GM12878 (cell line): ENCODE measurements at regions not wholly inside any gene's neighbourhood (a gene's known extent, or its start where the extent isn't known, plus 50 kb on each side); places are given as distances from the start of the nearest gene placed in this dataset.

Experiments used
- ATAC-seq: fragments of 200-7000 bp; cut with Tn5 transposase; 3 replicates; pipeline ENCODE4 v1.9.1; 2020; ENCODE audit warnings: mild to moderate bottlenecking, moderate library complexity
- BruUV-seq: library from RNA; stranded (reverse); fragments of 400-500 nt; replicated peaks from 2 replicates; lab custom pipeline; 2021; lab: Mats Ljungman, UMichigan
- CTCF ChIA-PET: fragments of 300-600 bp; sonication (Branson Sonifier 250); formaldehyde crosslinking; extraction: SDS; loops from one replicate; lab custom pipeline; 2021; ENCODE audit warnings: inconsistent platforms; lab: Yijun Ruan, JAX
- POLR2A ChIA-PET: fragments of 350-600 bp; formaldehyde crosslinking; extraction: SDS; loops from one replicate; lab custom pipeline; 2021; ENCODE audit warnings: inconsistent platforms; lab: Charles Lee
- RAD21 ChIA-PET: fragments of 300-600 bp; sonication (Branson Sonifier 250); formaldehyde crosslinking; loops from one replicate; lab custom pipeline; 2023; ENCODE audit warnings: antibody characterized with exemption; ENCODE audit not compliant: unreplicated experiment; lab: Charles Lee
- SMC1A ChIA-PET: fragments of 300-600 bp; sonication (Branson Sonifier 250); formaldehyde crosslinking; loops from one replicate; lab custom pipeline; 2023; ENCODE audit not compliant: unreplicated experiment, uncharacterized antibody; lab: Charles Lee
- DNase-seq: peaks from one replicate; pipeline ENCODE4 v3.0.0-alpha.2; 2011; ENCODE audit warnings: low read depth, low spot score
- FAIRE-seq: peaks from 3 replicates; lab custom pipeline; 2011; peaks lifted over from hg19 to GRCh38; lab: Jason Lieb, UNC
- H2AFZ ChIP-seq: 2 replicates; pipeline ENCODE4 v1.6.0; 2011; ENCODE audit warnings: low read depth, low read length, control low read depth; ENCODE audit not compliant: control insufficient read depth
- H3K27ac ChIP-seq: 2 replicates; pipeline ENCODE4 v1.5.1; 2011; ENCODE audit warnings: control low read depth; ENCODE audit not compliant: control insufficient read depth, insufficient read depth
- H3K27me3 ChIP-seq, 2 experiments: replicated peaks in 1 of 2; 2 replicates each; pipeline versions ENCODE4 v1.6.0 to v1.6.1; 2011; ENCODE audit warnings: low read length in 1 of 2; ENCODE audit not compliant: control insufficient read depth in 2 of 2, insufficient read depth in 2 of 2
- H3K36me3 ChIP-seq, 2 experiments: 2 replicates each; pipeline ENCODE4 v1.5.1; 2011; ENCODE audit warnings: low read length in 1 of 2; ENCODE audit not compliant: control insufficient read depth in 2 of 2, insufficient read depth in 2 of 2
- H3K4me1 ChIP-seq: 2 replicates; pipeline ENCODE4 v1.6.1; 2011; ENCODE audit warnings: mild to moderate bottlenecking, low read length, moderate library complexity, mixed read lengths; ENCODE audit not compliant: control insufficient read depth, insufficient read depth
- H3K4me2 ChIP-seq: 2 replicates; pipeline ENCODE4 v1.6.0; 2011; ENCODE audit warnings: control low read depth; ENCODE audit not compliant: control insufficient read depth, insufficient read depth
- H3K4me3 ChIP-seq: fragments of 200-600 bp; sonication (generic); 2 replicates; pipeline ENCODE4 v1.5.1; 2016
- H3K79me2 ChIP-seq: 2 replicates; pipeline ENCODE4 v1.6.0; 2011; ENCODE audit warnings: low read length; ENCODE audit not compliant: control insufficient read depth, insufficient read depth
- H3K9ac ChIP-seq: 2 replicates; pipeline ENCODE4 v1.8.0; 2011; ENCODE audit warnings: low read length, control low read depth, mixed read lengths; ENCODE audit not compliant: control insufficient read depth, insufficient read depth
- H3K9me3 ChIP-seq: replicated peaks from 3 replicates; pipeline ENCODE4 v1.5.1; 2011; ENCODE audit warnings: mild to moderate bottlenecking, low read length; ENCODE audit not compliant: control insufficient read depth, insufficient read depth
- H4K20me1 ChIP-seq: 2 replicates; pipeline ENCODE4 v1.6.0; 2011; ENCODE audit not compliant: control insufficient read depth, insufficient read depth
- CHD1 ChIP-seq: IDR thresholded peaks from 2 replicates; pipeline ENCODE4 v1.6.1; 2012; ENCODE audit warnings: low read depth, low read length, improper control_type of control experiment
- EGR1 ChIP-seq, 2 experiments: IDR thresholded peaks; 1 replicate in 1 of 2; 2 replicates in 1 of 2; pipeline ENCODE4 v1.6.1; 2011 to 2012; ENCODE audit warnings: low read depth in 2 of 2, low read length in 2 of 2, borderline replicate concordance in 1 of 2, mild to moderate bottlenecking in 1 of 2, moderate library complexity in 1 of 2
- ESRRA ChIP-seq: IDR thresholded peaks from 2 replicates; pipeline ENCODE4 v1.6.1; 2012; ENCODE audit warnings: mild to moderate bottlenecking, low read length, improper control_type of control experiment
- FOXK2 ChIP-seq: fragments of 450-650 bp; IDR thresholded peaks from 2 replicates; pipeline ENCODE4 v1.6.1; 2017; ENCODE audit warnings: mild to moderate bottlenecking, moderate library complexity
- GABPA ChIP-seq: IDR thresholded peaks from 2 replicates; pipeline ENCODE4 v1.6.1; 2014; ENCODE audit warnings: antibody characterized with exemption, low read depth, mild to moderate bottlenecking, inconsistent platforms
- IRF4 ChIP-seq: IDR thresholded peaks from 2 replicates; pipeline ENCODE4 v1.6.1; 2011; ENCODE audit warnings: low read depth, low read length
- MEF2A ChIP-seq: IDR thresholded peaks from 2 replicates; pipeline ENCODE4 v1.6.1; 2011; ENCODE audit warnings: low read depth, mild to moderate bottlenecking, low read length, moderate library complexity; ENCODE audit not compliant: insufficient read depth
- MTA2 ChIP-seq: fragments of 450-650 bp; IDR thresholded peaks from 2 replicates; pipeline ENCODE4 v1.6.1; 2016; ENCODE audit warnings: low read depth, mild to moderate bottlenecking, moderate library complexity
- MXI1 ChIP-seq: fragments of 150-350 bp; IDR thresholded peaks from 2 replicates; pipeline ENCODE4 v1.6.1; 2011; ENCODE audit warnings: low read depth, mild to moderate bottlenecking, inconsistent platforms, low read length, improper control_type of control experiment
- NFYB ChIP-seq: IDR thresholded peaks from 2 replicates; pipeline ENCODE4 v1.6.1; 2011; ENCODE audit warnings: low read depth, mild to moderate bottlenecking, low read length, improper control_type of control experiment, moderate library complexity; ENCODE audit not compliant: insufficient read depth
- SMARCA5 ChIP-seq: fragments of 450-650 bp; IDR thresholded peaks from 2 replicates; pipeline ENCODE4 v1.6.1; 2017; ENCODE audit warnings: mild to moderate bottlenecking
- TCF7 ChIP-seq: IDR thresholded peaks from 2 replicates; pipeline ENCODE4 v1.6.1; 2014; ENCODE audit warnings: antibody characterized with exemption, borderline replicate concordance
- YY1 ChIP-seq: IDR thresholded peaks from 2 replicates; pipeline ENCODE4 v1.6.1; 2011; ENCODE audit warnings: low read depth, mild to moderate bottlenecking, low read length
- ZSCAN29 ChIP-seq: fragments of 450-650 bp; IDR thresholded peaks from 2 replicates; pipeline ENCODE4 v1.6.1; 2017; ENCODE audit warnings: mild to moderate bottlenecking, moderate library complexity
- WGBS: methylation state at CpG from one replicate; pipeline ENCODE4 v1.1.6; 2016; ENCODE audit warnings: low lambda C conversion rate; ENCODE audit not compliant: insufficient replicate concordance, insufficient coverage; ENCODE audit errors: missing lambda C conversion rate; 5-methylcytosine and 5-hydroxymethylcytosine counted together
- in situ Hi-C: fragments of 300-500 bp; cut with MboI; formaldehyde crosslinking; loops from 9 replicates; pipeline ENCODE4 v1.14.3; 2018; ENCODE audit warnings: mixed read lengths
- intact Hi-C: fragments of 100-400 bp; cut with micrococcal nuclease; formaldehyde crosslinking; loops from one replicate; pipeline ENCODE4 v1.14.2; 2022; ENCODE audit not compliant: unreplicated experiment
- TF ChIP-seq, protein P1 (sequence below): fragments of 450-650 bp; IDR thresholded peaks from 2 replicates; pipeline ENCODE4 v1.6.1; 2018; ENCODE audit warnings: mild to moderate bottlenecking, low read depth, moderate library complexity; ENCODE audit not compliant: partially characterized antibody
- TF ChIP-seq, protein P2 (sequence below): IDR thresholded peaks from 2 replicates; pipeline ENCODE4 v1.6.1; 2011; ENCODE audit warnings: borderline replicate concordance, low read depth, mild to moderate bottlenecking, moderate library complexity, mixed read lengths, low read length; ENCODE audit not compliant: insufficient read depth; ENCODE audit errors: extremely low read length

DNA sequence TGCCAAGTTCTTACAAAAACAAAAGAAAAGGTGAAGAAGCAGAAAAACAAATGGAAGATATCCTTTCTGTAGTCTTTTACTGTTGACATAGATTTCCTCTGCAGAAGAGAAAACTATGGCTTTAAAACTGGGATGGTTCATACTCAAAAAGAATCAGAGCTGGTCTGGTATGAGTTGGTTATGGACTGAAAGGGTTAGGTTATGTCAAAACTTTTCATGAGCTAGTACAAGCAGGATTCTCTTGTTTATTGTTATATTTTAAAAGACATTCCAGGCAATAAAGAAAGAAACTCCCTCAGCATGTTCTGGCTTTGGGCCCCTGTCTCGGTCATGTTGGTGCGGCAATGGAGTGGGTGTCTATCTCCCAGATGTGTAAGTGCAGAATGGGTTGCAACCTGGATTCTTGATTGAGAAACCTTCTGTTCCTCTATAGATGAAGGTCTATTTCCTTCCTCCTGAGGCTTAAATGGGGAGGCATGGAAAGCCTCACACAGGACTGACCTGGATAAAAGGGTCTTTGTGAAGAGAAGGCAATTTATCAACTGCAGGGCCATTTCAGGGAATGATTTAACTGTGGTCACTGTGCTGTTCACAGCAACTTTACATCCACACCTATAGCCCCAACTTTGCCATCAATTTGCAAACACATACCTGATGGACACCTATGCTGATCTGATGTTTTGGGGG is 209.6 kb upstream of the TNC start (continued):
- TF ChIP-seq GABPA = no peak

DNA sequence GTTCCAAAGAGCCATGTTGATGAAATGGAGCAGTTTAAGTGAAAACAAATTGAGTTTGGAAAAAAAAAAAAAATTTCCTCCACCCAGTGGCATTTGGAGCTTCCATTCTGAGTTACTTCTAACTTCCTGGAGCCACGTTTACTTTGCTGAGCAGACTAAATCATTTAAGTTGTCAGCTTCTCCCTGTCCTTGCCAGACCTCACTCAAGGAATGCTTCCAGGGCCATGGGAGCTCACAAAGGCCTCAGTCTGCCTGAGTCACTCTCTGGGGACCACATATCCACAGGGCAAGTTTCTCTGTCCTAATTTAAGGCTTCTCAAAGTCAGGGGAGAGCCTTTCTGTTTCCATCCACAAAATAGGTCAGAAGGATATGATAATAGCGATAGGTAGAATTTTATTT is 210.3 kb upstream of the TNC start:
- ChIA-PET RAD21 (no interaction called here), POLR2A (no interaction called here), CTCF (no interaction called here), SMC1A (interaction anchor here (0.6 to 1.2 kb wide), 3 partner anchors 9 to 73 kb away, joined by 3 read pairs; no protein-coding TSS in a partner anchor)
- H3K4me2 ChIP-seq = no peak overlapping the region
- no peaks in the 10 kb centered on the region for H4K20me1 ChIP-seq
- WGBS = 38% methylated on average over 2 of the region's 2 CpGs
- intact Hi-C loops (no loop called here), in situ Hi-C loops (no loop called here)
- no peaks in the 10 kb centered on the region for H3K9me3 ChIP-seq
- no peak overlapping the region for H3K9ac ChIP-seq
- no peak overlapping the region for H2AFZ ChIP-seq
- H3K36me3 ChIP-seq = no peaks in the 10 kb centered on the region
- DNase-seq (no peak), ATAC-seq (no peak), FAIRE-seq (no peak)
- H3K4me3 ChIP-seq = no peak overlapping the region
- no TSS peak for BruUV-seq
- H3K79me2 ChIP-seq = no peaks in the 10 kb centered on the region
- H3K27me3 ChIP-seq = no peaks in the 10 kb centered on the region
- no peaks in the 10 kb centered on the region for H3K4me1 ChIP-seq
- no peak overlapping the region for H3K27ac ChIP-seq
- TF ChIP-seq EGR1 (IDR thresholded peaks at IDR 0.05; ENCODE audit: borderline replicate concordance in 1 of 2, low read depth in 2 of 2, low read length in 2 of 2) = no peak
- no peak for TF ChIP-seq SMARCA5
- TF ChIP-seq ESRRA = no peak
- TF ChIP-seq TCF7 = no peak
- TF ChIP-seq CHD1 = no peak
- TF ChIP-seq, protein P1, sequence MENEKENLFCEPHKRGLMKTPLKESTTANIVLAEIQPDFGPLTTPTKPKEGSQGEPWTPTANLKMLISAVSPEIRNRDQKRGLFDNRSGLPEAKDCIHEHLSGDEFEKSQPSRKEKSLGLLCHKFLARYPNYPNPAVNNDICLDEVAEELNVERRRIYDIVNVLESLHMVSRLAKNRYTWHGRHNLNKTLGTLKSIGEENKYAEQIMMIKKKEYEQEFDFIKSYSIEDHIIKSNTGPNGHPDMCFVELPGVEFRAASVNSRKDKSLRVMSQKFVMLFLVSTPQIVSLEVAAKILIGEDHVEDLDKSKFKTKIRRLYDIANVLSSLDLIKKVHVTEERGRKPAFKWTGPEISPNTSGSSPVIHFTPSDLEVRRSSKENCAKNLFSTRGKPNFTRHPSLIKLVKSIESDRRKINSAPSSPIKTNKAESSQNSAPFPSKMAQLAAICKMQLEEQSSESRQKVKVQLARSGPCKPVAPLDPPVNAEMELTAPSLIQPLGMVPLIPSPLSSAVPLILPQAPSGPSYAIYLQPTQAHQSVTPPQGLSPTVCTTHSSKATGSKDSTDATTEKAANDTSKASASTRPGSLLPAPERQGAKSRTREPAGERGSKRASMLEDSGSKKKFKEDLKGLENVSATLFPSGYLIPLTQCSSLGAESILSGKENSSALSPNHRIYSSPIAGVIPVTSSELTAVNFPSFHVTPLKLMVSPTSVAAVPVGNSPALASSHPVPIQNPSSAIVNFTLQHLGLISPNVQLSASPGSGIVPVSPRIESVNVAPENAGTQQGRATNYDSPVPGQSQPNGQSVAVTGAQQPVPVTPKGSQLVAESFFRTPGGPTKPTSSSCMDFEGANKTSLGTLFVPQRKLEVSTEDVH = no peak
- TF ChIP-seq ZSCAN29 = no peak
- TF ChIP-seq, protein P2, sequence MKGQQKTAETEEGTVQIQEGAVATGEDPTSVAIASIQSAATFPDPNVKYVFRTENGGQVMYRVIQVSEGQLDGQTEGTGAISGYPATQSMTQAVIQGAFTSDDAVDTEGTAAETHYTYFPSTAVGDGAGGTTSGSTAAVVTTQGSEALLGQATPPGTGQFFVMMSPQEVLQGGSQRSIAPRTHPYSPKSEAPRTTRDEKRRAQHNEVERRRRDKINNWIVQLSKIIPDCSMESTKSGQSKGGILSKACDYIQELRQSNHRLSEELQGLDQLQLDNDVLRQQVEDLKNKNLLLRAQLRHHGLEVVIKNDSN = no peak
- TF ChIP-seq MXI1 = no peak
- no peak for TF ChIP-seq NFYB
- TF ChIP-seq FOXK2 = no peak
- TF ChIP-seq MEF2A = no peak
- TF ChIP-seq IRF4 = no peak
- TF ChIP-seq YY1 = no peak
- no peak for TF ChIP-seq MTA2
